Body of pancreas (tissue), 4 donors: ENCODE measurements at regions not wholly inside any gene's neighbourhood (a gene's known extent, or its start where the extent isn't known, plus 50 kb on each side); places are given as distances from the start of the nearest gene placed in this dataset.

Experiments used
- ATAC-seq: fragments of 150-250 bp; one replicate; pipeline ENCODE4 v1.9.1; 2016
- DNase-seq, 4 donors: peaks; one replicate each; pipeline ENCODE4 v3.0.0-alpha.2; 2019
- H3K27ac ChIP-seq, 4 donors: fragments of 200-600 bp; sonication (generic); 1 replicate in 3 of 4; 2 replicates in 1 of 4; pipeline versions ENCODE4 v1.5.1 to v1.6.1; 2016 to 2019; ENCODE audit warnings: mild to moderate bottlenecking in 1 of 4, mixed read lengths in 1 of 4, moderate library complexity in 1 of 4
- H3K27me3 ChIP-seq, 2 donors: fragments of 200-600 bp; sonication (generic); one replicate each; pipeline ENCODE4 v1.6.0; 2016; ENCODE audit warnings: mild to moderate bottlenecking in 1 of 2
- H3K36me3 ChIP-seq, 2 donors: fragments of 200-600 bp; sonication (generic); replicated peaks in 1 of 2; 2 replicates each; pipeline ENCODE4 v1.5.1; 2016; ENCODE audit warnings: low read depth in 2 of 2; ENCODE audit not compliant: insufficient read depth in 1 of 2
- H3K4me1 ChIP-seq: fragments of 200-600 bp; sonication (generic); one replicate; pipeline ENCODE4 v1.6.0; 2016
- H3K4me3 ChIP-seq, 2 donors: fragments of 200-600 bp; sonication (generic); 1 replicate in 1 of 2; 2 replicates in 1 of 2; pipeline ENCODE4 v1.5.1; 2016 to 2019
- H3K9me3 ChIP-seq, 3 donors: fragments of 200-600 bp; sonication (generic); 1 replicate in 2 of 3; 2 replicates in 1 of 3; pipeline ENCODE4 v1.5.1; 2016
- POLR2A ChIP-seq, 3 donors: fragments of 450-650 bp; IDR thresholded peaks; one replicate each; pipeline ENCODE4 v1.6.1; 2016; ENCODE audit warnings: antibody characterized with exemption in 3 of 3, mild to moderate bottlenecking in 2 of 3
- WGBS, 2 donors: methylation state at CpG; one replicate each; pipeline ENCODE4 v1.1.5; 2017; 5-methylcytosine and 5-hydroxymethylcytosine counted together
- intact Hi-C: fragments of 100-400 bp; cut with DNase I; formaldehyde crosslinking; loops from one replicate; pipeline ENCODE4 v1.15.1; 2023
- TF ChIP-seq, protein P1 (sequence below), 7 experiments: fragments of 450-650 bp in 4 of 7; fragments of 200-600 bp in 3 of 7; sonication (generic) in 3 of 7; IDR thresholded peaks; one replicate each; pipeline ENCODE4 v1.5.1; 2016 to 2019; ENCODE audit warnings: antibody characterized with exemption in 7 of 7

DNA sequence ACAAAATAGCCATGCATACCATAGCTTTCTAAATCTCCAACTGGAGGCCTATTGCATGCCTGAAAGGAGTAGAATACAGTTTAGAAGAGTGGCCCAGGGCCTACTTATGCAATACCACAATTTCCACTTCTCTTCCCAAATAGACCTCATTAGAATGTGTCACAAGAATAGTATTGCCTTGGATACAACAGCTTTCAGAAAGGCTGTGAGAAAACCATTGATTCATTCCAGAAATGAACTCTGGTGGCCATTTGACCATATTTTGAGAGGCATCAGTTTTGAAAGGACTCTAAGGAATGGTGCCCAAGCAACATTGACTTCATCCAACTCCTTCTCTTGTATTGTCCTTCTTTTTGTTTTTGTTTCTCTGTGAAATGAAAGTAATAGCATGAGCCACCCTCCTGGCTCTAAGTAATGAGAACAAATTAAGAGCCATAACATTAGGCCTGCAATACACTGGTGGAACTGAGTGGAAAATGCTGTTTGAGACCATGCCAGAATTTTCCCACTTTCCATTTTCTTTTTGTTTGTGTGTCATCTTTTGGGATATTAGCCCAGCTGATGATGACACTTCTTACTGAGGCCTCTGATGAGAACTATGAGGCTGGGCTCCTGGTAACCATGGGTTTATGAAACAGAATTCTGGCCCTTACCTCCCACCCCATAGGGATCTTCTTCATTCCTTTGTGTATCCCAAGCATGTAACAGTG is 90.2 kb downstream of the TMEM174 start:
- Histone ChIP-seq H3K27ac (no peak overlapping the region), H3K4me3 (no peak overlapping the region), H3K36me3 (no peaks in the 10 kb centered on the region), H3K9me3 (no peaks in the 10 kb centered on the region), H3K4me1 (no peaks in the 10 kb centered on the region), H3K27me3 (no peaks in the 10 kb centered on the region)
- no peak for ATAC-seq
- intact Hi-C loops: no loop called here
- no peak for DNase-seq
- TF ChIP-seq POLR2A (IDR thresholded peaks at IDR 0.05): no peak
- TF ChIP-seq, protein P1, sequence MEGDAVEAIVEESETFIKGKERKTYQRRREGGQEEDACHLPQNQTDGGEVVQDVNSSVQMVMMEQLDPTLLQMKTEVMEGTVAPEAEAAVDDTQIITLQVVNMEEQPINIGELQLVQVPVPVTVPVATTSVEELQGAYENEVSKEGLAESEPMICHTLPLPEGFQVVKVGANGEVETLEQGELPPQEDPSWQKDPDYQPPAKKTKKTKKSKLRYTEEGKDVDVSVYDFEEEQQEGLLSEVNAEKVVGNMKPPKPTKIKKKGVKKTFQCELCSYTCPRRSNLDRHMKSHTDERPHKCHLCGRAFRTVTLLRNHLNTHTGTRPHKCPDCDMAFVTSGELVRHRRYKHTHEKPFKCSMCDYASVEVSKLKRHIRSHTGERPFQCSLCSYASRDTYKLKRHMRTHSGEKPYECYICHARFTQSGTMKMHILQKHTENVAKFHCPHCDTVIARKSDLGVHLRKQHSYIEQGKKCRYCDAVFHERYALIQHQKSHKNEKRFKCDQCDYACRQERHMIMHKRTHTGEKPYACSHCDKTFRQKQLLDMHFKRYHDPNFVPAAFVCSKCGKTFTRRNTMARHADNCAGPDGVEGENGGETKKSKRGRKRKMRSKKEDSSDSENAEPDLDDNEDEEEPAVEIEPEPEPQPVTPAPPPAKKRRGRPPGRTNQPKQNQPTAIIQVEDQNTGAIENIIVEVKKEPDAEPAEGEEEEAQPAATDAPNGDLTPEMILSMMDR (IDR thresholded peaks at IDR 0.05): no peak

DNA sequence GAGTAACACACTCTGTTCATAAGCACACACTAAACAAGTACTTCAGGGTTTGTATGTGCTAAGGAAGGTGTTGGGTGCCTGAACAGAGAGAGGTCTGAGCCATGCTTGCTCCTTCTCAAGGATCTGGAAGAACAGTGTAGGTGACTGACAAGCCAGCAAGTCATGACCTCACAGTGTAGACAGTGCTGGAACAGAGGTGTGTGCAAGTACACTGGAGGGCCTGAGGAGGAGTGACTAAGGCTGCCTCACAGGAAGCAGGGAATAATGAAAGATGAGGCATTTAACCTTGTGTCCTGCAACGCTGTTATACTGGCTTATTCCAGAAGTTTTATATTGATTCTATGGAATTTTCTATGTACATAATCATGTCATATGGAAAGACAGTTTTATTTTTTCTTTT is 83.9 kb downstream of the TMEM174 start:
- Histone ChIP-seq H3K9me3 (no peaks in the 10 kb centered on the region), H3K27me3 (no peaks in the 10 kb centered on the region), H3K4me3 (no peak overlapping the region), H3K36me3 (no peaks in the 10 kb centered on the region), H3K27ac (no peak overlapping the region), H3K4me1 (no peaks in the 10 kb centered on the region)
- WGBS, 2 donors: 64 to 67% methylated on average over 1 of the region's 1 CpG
- TF ChIP-seq, protein P1 (IDR thresholded peaks at IDR 0.05): no peak
- TF ChIP-seq POLR2A (IDR thresholded peaks at IDR 0.05): no peak
- ATAC-seq (no peak), DNase-seq (no peak)
- intact Hi-C loops: no loop called here

DNA sequence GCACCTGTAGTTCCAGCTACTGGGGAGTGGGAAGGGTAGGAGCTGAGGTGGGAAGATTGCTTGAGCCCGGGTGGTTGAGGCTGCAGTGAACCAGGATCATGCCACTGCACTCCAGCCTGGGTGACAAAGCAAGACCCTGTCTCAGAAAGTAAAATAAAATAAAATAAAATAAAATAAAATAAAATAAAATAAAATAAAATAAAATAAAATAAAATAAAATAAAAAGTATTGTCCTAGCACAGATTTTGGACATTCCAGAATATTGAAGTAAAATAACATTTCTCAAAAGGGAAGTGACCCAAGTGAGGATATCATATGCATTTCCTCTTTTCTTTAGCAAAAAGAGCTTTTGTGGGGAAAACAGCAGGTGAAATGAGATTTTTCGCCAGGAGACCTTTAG is 83.5 kb downstream of the TMEM174 start:
- 70 to 74% methylated on average over 2 of the region's 2 CpGs for WGBS, 2 donors
- no peak for ATAC-seq
- H3K9me3 ChIP-seq: no peaks in the 10 kb centered on the region
- no peaks in the 10 kb centered on the region for H3K36me3 ChIP-seq
- no peak for DNase-seq
- no peaks in the 10 kb centered on the region for H3K4me1 ChIP-seq
- intact Hi-C loops: no loop called here
- no peak overlapping the region for H3K27ac ChIP-seq
- TF ChIP-seq, protein P1 (IDR thresholded peaks at IDR 0.05): no peak
- TF ChIP-seq POLR2A (IDR thresholded peaks at IDR 0.05): no peak
- no peak overlapping the region for H3K4me3 ChIP-seq
- H3K27me3 ChIP-seq: no peaks in the 10 kb centered on the region

DNA sequence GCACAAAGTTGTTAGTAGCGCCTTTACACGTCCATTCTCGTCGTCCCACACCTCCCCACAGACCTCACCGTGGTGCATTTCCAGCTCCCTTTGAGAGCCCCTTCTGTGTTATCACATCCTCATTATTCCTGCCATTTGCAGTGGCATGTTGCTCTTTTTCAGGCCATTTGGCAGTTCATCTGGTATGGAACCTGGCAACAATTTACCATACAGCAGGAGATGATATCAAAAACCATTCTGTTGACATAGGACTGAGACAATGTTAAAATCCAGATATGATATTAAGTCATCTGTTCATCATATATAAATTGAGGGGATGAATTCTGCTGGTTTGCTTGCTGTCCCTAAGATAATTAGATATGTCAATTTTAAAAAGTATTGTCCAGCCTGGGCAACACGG is 83.0 kb downstream of the TMEM174 start:
- H3K36me3 ChIP-seq: no peaks in the 10 kb centered on the region
- no peaks in the 10 kb centered on the region for H3K27me3 ChIP-seq
- DNase-seq (no peak), ATAC-seq (no peak)
- H3K4me1 ChIP-seq: no peaks in the 10 kb centered on the region
- no peaks in the 10 kb centered on the region for H3K9me3 ChIP-seq
- TF ChIP-seq, protein P1 (IDR thresholded peaks at IDR 0.05): no peak
- no peak overlapping the region for H3K27ac ChIP-seq
- 75 to 80% methylated on average over 6 of the region's 6 CpGs for WGBS, 2 donors
- intact Hi-C loops: no loop called here
- no peak overlapping the region for H3K4me3 ChIP-seq

DNA sequence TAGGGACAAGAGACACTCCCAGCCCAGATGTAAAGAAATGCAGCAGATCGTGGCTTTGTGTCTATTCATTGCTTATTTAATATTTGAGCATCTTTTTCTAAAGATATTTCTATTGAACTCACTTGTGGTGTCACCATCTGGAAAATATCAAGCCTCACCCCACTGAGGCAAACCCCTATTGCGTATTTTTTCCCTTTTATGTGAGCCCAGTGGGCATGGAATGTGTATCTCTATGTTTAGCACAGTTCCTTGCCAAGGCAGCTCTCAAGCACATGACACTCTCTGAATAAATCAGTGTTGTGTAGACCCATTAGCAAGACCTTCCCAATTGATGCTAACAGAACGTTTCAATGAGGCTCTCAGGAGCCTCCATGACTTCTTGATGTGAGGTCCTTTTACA is 81.6 kb downstream of the TMEM174 start:
- intact Hi-C loops: no loop called here
- Histone ChIP-seq H3K4me1 (no peaks in the 10 kb centered on the region), H3K27ac (no peak overlapping the region), H3K4me3 (no peak overlapping the region), H3K9me3 (no peaks in the 10 kb centered on the region), H3K27me3 (no peaks in the 10 kb centered on the region), H3K36me3 (no peaks in the 10 kb centered on the region)
- ATAC-seq (no peak), DNase-seq (no peak)
- 41 to 54% methylated on average over 3 of the region's 3 CpGs for WGBS, 2 donors
- TF ChIP-seq, protein P1 (IDR thresholded peaks at IDR 0.05): no peak
- TF ChIP-seq POLR2A (IDR thresholded peaks at IDR 0.05): no peak
